Naive thymus-derived CD8-positive, alpha-beta T cell (primary cell): ENCODE measurements at regions not wholly inside any gene's neighbourhood (a gene's known extent, or its start where the extent isn't known, plus 50 kb on each side); places are given as distances from the start of the nearest gene placed in this dataset.

ENCODE experiments used
- ATAC-seq, 2 donors: fragments of 150-1000 bp; cut with Tn5 transposase in 1 of 2; sonication (Bioruptor Pico), chemical (Tn5 transposase) in 1 of 2; 1 replicate in 1 of 2; 2 replicates in 1 of 2; pipeline ENCODE4 v1.10.0; 2021; ENCODE audit warnings: mild to moderate bottlenecking in 2 of 2, moderate library complexity in 2 of 2
- POLR2A ChIA-PET: fragments of 350-600 bp; sonication (Branson Sonifier 250); formaldehyde crosslinking; loops from one replicate; lab custom pipeline; 2021; ENCODE audit warnings: antibody characterized with exemption; lab: Charles Lee
- DNase-seq, 10 donors: peaks; one replicate each; pipeline versions ENCODE4 v3.0.0 to v3.0.0-alpha.2; 2020 to 2022
- H3K27ac Mint-ChIP-seq, 10 donors: one replicate each; pipeline ENCODE4 v1.8.0; 2020 to 2022; ENCODE audit warnings: mild to moderate bottlenecking in 10 of 10, mixed read lengths in 10 of 10, moderate library complexity in 4 of 10, inconsistent platforms in 1 of 10
- H3K27me3 Mint-ChIP-seq, 5 donors: one replicate each; pipeline ENCODE4 v1.8.0; 2021 to 2022; ENCODE audit warnings: mixed read lengths in 5 of 5
- H3K36me3 Mint-ChIP-seq, 3 donors: one replicate each; pipeline ENCODE4 v1.8.0; 2020 to 2022; ENCODE audit warnings: mixed read lengths in 3 of 3, mild to moderate bottlenecking in 2 of 3, inconsistent platforms in 1 of 3
- H3K4me1 Mint-ChIP-seq, 4 donors: one replicate each; pipeline ENCODE4 v1.8.0; 2021 to 2022; ENCODE audit warnings: mixed read lengths in 4 of 4
- H3K4me3 Mint-ChIP-seq, 10 donors: one replicate each; pipeline ENCODE4 v1.8.0; 2020 to 2022; ENCODE audit warnings: mild to moderate bottlenecking in 10 of 10, mixed read lengths in 10 of 10, moderate library complexity in 6 of 10, inconsistent platforms in 1 of 10
- H3K9me3 Mint-ChIP-seq, 9 donors: one replicate each; pipeline ENCODE4 v1.8.0; 2020 to 2022; ENCODE audit warnings: mixed read lengths in 9 of 9, mild to moderate bottlenecking in 3 of 9, inconsistent platforms in 1 of 9, moderate library complexity in 1 of 9

DNA sequence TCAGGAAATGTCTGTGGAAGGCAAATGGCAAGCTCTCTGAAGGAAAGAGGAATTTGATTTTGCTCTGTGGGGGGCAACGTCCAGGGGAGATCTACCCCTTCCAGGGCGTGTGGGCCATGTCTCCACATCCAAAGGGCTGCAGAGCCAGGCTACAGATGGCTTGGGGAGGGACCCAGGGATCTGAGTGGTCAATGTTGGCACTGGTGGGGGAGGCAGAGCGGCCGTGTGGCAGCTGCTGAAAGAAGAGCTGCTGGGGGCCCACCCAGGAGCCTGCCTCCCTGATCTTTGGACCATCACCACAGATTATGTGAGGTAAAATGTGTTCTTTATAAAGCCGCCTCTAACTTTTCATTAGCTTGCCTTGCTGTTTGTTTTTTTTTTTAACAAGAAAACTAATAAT lies 144.1 kb downstream of the HERPUD2 start:
- H3K4me3 Mint-ChIP-seq, result no peak overlapping the region
- no peak overlapping the region for H3K27ac Mint-ChIP-seq
- ATAC-seq, result no peak
- H3K27me3 Mint-ChIP-seq, result peaks cover 0 to 5% (median 4%) of the 10 kb centered on the region in 5 donors
- H3K36me3 Mint-ChIP-seq, result no peaks in the 10 kb centered on the region
- peaks cover 0 to 4% (median 2%) of the 10 kb centered on the region in 4 donors for H3K4me1 Mint-ChIP-seq
- H3K9me3 Mint-ChIP-seq, result no peaks in the 10 kb centered on the region
- POLR2A ChIA-PET, result no interaction called here
- DNase-seq, result no peak

DNA sequence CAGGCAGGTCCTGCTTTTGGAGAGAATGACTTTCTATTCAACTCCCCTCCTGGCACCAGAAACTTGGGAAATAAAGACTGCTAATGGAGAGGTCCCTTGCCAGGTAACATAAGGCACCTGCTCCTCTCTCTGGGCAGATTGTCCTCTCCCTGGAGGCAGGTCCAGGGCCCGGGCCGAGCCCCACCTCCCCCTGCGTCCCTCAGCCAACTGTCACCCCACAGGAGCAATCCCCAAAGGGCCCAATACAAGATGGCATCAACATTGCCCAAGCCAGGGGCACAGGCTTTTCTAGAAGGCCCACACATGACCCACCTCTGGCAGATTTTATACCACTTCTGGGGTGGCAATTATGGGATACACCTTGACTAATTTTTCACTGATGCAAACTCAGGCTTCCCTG lies 145.2 kb downstream of the HERPUD2 start:
- Mint-ChIP-seq H3K36me3 (no peaks in the 10 kb centered on the region), H3K27ac (no peak overlapping the region), H3K4me1 (peaks cover 0 to 10% (median 2%) of the 10 kb centered on the region in 4 donors), H3K9me3 (no peaks in the 10 kb centered on the region), H3K4me3 (no peak overlapping the region), H3K27me3 (peaks cover 0 to 5% (median 4%) of the 10 kb centered on the region in 5 donors)
- no peak for ATAC-seq
- POLR2A ChIA-PET, result no interaction called here
- no peak for DNase-seq

DNA sequence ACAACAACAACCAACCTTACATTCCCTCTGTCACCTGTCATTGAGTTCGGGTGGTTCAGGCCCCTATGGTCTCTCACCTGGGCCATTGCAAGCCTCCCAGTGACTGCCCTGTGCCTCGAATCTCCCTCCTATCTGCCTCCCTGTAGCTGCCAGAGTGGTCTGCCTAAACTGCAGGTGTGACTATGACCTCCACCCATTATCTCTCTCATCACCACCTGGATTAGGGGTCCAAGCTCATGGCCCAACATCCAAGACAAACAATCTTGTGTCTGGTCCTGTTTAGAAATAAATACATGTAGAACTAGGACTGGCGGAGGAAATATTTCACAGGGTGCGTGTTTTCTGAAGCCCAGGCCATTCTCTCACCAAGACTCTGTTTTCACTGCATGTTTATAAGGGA lies 146.6 kb downstream of the HERPUD2 start:
- no peaks in the 10 kb centered on the region for H3K36me3 Mint-ChIP-seq
- POLR2A ChIA-PET, result no interaction called here
- ATAC-seq (no peak), DNase-seq (no peak)
- no peaks in the 10 kb centered on the region for H3K9me3 Mint-ChIP-seq
- H3K27ac Mint-ChIP-seq, result peak overlapping the region in 1 of 10 donors; percentile 23
- H3K27me3 Mint-ChIP-seq, result peaks cover 0 to 5% (median 3%) of the 10 kb centered on the region in 5 donors
- peaks cover 0 to 10% (median 2%) of the 10 kb centered on the region in 4 donors for H3K4me1 Mint-ChIP-seq
- no peak overlapping the region for H3K4me3 Mint-ChIP-seq

DNA sequence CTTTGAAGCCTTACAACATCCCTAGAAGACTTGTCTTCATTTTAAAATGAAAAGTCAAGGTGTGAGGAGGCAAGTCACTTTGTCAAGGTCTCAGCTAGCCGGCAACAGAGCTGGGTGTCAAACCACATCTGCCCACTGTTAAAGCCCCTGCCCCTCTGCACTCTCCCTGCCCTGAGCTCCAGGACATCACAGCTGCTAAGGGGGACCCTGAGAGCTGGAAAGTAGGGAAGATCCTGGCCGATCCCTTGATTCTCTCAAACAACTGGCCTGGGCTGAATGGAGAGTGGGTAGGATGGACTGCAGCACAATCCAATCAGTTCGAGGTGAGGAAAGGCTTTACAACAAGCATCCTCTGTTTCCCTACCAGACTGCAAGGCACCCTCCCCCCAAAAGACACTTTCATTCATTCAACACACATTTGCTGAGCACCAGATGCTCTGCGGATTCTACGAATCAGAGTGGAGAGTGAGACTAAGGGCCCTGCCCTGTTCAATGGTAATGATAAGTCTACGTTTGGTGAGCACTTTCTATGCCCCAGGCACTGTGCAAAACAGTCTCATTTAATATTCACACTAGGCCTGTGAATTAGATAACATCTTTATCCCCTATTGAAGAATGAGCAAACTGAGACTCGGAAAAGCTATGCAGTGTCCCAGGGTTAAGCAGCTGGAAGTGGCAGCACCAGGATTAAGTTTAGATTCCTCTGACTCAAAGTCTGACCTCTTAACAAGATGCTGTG lies 148.1 kb downstream of the HERPUD2 start:
- Mint-ChIP-seq H3K27ac (no peak overlapping the region), H3K27me3 (peaks cover 0 to 2% (median 2%) of the 10 kb centered on the region in 5 donors), H3K36me3 (no peaks in the 10 kb centered on the region), H3K4me3 (no peak overlapping the region), H3K9me3 (no peaks in the 10 kb centered on the region), H3K4me1 (peaks cover 0 to 10% (median 2%) of the 10 kb centered on the region in 4 donors)
- POLR2A ChIA-PET, result no interaction called here
- ATAC-seq (no peak), DNase-seq (no peak)

DNA sequence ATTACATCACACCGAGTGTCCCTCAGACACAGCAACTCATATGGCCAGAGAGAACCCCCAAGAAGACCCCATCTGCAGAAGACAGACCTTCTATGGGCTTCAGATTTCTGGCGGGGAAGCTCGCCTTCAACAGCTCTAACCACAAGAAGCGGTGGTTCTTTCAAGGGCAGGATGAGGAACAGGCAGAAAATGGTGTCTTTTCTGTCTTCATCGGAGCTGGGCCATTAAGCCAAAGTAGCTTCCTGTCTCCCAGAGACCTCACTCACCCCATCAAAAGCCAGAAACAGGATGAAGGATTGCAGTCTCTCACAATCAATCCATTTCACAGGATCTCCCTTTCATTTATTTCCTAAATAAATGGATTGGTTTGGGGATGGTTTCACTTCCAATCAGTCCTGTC lies 149.1 kb downstream of the HERPUD2 start:
- H3K27ac Mint-ChIP-seq, result no peak overlapping the region
- H3K27me3 Mint-ChIP-seq, result peaks cover 0 to 2% (median 2%) of the 10 kb centered on the region in 5 donors
- ATAC-seq (no peak), DNase-seq (no peak)
- no peaks in the 10 kb centered on the region for H3K36me3 Mint-ChIP-seq
- H3K9me3 Mint-ChIP-seq, result no peaks in the 10 kb centered on the region
- POLR2A ChIA-PET, result no interaction called here
- no peak overlapping the region for H3K4me3 Mint-ChIP-seq
- H3K4me1 Mint-ChIP-seq, result peaks cover 0 to 10% (median 2%) of the 10 kb centered on the region in 4 donors

DNA sequence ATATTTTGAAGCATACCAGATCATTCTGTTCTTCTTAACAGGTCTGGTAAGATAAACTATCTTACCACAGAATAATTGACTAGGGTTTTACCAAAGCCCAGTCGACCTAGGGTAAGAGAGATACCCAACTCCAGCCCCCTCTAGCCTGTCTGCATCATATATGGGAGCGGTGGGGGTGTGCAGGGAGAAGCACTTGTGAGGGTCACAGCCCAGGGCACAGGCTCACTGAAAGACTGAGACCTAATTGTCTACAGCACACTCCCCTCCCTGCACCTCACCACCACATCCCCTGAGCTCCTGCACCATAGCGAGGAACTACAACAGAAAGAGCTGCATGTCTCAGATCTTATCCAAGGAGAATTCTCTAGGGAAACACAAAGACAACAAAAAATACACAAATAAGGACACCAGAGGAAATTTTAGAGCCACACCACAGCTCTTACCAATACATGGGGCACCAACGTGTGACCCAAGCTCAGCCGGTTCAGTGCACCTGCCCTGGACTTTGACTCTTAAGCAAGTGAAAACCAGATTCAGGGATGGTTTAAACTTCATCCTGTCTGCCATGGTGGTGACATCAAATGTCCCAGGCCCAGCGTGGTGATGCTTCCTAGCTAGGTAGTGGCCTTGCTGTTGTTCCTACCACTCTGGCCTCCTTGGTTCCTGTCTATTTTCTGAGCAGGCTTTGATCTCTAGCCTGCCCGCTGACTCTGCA lies 150.8 kb downstream of the HERPUD2 start:
- POLR2A ChIA-PET, result no interaction called here

DNA sequence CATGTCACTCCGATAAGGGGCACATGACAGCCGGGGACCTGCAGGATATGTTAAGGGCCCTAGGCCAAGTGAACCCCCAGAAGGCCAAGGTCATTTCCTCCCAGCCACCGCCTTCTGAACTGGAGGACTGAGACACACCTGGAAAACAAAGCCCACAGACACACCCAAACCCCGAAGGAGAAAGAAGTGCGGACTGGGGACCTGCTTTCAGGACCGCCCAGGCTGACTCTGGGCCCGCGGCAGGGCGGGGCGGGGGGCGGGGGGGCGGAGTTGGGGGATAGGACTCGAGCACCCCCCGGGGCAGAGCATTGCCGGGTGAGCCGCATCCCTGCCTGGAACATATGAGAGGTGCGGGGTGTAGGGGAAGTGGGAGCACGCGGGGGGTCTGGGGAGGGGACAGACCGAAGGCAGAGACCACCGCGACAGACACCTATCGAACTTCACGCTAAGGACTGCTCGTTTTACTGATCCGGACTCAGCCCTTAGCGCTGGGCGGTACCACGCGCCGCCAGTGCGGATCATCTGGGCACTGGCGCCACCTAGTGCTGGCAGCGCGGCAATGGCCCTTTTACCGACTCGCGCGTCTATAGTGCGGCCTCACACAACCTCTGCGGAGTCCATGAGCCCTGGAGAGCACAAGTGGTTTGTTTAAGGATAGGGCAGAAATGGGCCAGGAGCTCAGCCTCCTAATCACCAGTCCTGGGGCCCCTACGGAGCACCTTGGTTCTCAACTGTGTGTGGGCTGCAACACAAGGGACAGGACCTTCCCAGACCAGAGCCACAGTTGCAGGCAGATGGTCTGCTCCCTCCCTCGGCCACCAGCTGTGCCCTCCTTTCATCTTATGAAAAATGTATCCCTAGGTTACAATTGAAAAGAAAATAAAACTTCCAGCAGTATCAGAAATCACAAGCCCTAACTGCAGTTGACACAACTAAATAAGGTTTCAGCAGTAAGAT lies 157.6 kb downstream of the HERPUD2 start:
- POLR2A ChIA-PET, result no interaction called here
- Mint-ChIP-seq H3K36me3 (no peaks in the 10 kb centered on the region), H3K4me3 (peak overlapping the region; percentile 70 to 90 (median 85)), H3K27ac (peak overlapping the region in 4 of 10 donors; percentile 4 to 78 (median 57)), H3K9me3 (no peaks in the 10 kb centered on the region), H3K27me3 (peaks cover 7 to 17% (median 12%) of the 10 kb centered on the region in 5 donors), H3K4me1 (peaks cover 0 to 5% (median 0%) of the 10 kb centered on the region in 4 donors)
- ATAC-seq, result peak; percentile 98 to 99
- peak; percentile 58 to 82 (median 78) for DNase-seq

More for the DNA sequence above, 150.8 kb downstream of the HERPUD2 start:
- peaks cover 3 to 5% (median 4%) of the 10 kb centered on the region in 5 donors for H3K27me3 Mint-ChIP-seq
- H3K4me3 Mint-ChIP-seq, result no peak overlapping the region
- no peak overlapping the region for H3K27ac Mint-ChIP-seq
- DNase-seq (no peak), ATAC-seq (no peak)
- H3K36me3 Mint-ChIP-seq, result no peaks in the 10 kb centered on the region
- H3K9me3 Mint-ChIP-seq, result no peaks in the 10 kb centered on the region
- peaks cover 0 to 10% (median 2%) of the 10 kb centered on the region in 4 donors for H3K4me1 Mint-ChIP-seq

DNA sequence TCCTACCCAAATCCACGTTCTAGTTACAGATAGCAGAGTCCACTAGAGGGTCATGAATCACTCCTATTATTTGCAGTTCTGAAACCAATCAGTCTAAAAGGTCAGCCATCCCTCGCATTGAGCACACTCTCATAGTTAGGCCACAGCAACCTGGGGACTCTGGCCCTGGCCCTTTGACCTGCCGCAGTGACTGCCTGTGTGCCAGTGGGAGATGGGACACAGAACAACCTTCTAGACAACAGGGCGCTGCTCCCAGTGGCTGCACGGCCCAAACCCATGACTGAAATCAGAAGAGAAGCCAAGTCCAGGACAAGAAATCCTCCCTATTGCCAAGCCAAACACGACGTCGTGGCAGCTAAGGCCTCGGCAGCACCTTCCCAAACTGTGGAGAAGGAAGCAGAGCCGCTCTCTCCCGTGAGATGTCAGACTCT lies 158.5 kb downstream of the HERPUD2 start:
- ATAC-seq (no peak), DNase-seq (no peak)
- H3K4me3 Mint-ChIP-seq, result peak overlapping the region in 9 of 10 donors; percentile 45 to 88 (median 74)
- peak overlapping the region in 1 of 10 donors; percentile 25 for H3K27ac Mint-ChIP-seq
- POLR2A ChIA-PET, result no interaction called here
- H3K4me1 Mint-ChIP-seq, result peaks cover 0 to 5% (median 0%) of the 10 kb centered on the region in 4 donors
- H3K36me3 Mint-ChIP-seq, result no peaks in the 10 kb centered on the region
- no peaks in the 10 kb centered on the region for H3K9me3 Mint-ChIP-seq
- peaks cover 7 to 17% (median 12%) of the 10 kb centered on the region in 5 donors for H3K27me3 Mint-ChIP-seq

DNA sequence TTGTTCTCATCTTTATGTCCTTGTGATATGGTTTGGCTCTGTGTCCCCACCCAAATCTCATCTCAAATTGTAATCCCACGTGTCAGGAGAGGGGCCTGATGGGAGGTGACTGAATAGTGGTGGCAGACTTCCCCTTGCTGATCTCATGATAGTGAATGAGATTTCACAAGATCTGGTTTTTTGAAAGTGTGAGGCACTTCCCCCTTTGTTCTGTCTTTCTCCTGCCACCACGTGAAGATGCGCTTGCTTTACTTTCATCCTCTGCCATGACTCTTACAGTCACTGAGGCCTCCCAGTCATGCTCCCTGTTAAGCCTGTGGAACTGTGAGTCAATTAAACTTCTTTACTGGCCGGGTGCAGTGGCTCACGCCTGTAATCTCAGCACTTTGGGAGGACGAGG lies 161.0 kb downstream of the HERPUD2 start:
- no peak for DNase-seq
- POLR2A ChIA-PET, result no interaction called here
- Mint-ChIP-seq H3K27me3 (peaks cover 4 to 16% (median 10%) of the 10 kb centered on the region in 5 donors), H3K4me3 (no peak overlapping the region), H3K27ac (no peak overlapping the region), H3K36me3 (no peaks in the 10 kb centered on the region), H3K9me3 (no peaks in the 10 kb centered on the region), H3K4me1 (peaks cover 0 to 5% (median 0%) of the 10 kb centered on the region in 4 donors)
- no peak for ATAC-seq

DNA sequence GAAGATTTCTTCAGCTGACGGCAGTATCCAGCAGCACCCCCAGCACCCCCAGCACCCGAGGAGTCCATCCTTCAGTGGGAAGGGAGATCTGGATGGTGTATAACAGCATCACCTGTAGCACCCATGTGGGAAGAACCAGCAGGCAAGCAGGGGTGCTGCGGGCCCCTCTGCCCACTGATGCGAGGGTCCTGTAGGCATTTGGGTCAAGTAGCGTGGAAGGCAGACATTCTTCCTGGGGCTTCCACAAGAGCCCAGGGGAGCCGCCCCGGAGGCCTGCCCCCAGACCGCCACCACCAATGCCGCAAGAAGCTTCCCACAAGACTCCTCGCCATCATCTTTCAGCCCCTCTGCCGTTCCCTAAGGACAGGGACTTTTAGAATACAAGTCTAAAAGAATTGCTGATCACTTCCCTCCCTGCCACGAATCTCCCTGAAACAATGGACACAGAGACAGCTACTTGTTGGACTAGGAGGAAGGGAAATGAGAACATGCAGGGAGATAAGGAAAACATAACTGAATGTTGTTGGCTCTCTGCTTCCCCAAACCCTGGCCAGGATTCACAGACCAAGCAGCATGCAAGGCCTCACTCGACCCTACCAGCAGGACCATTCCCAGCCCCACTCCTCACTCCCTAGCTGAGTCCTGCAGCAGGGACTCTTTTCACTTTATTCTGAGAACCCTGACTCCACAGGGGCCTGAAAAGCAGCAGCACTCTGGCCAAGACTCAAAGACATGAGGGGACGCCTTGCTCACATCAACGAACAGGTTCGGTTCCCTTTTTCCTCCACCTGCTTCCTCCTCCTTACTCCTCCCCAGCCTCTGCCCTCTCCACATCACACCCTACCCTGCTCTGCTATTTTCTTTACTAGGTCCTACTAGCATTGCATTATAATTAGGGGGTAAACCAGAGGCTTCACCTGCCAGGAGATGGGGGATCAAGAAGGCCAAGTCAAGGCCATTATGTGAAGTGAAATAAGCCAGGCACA lies 164.5 kb downstream of the HERPUD2 start:
- peaks cover 8 to 27% (median 21%) of the 10 kb centered on the region in 5 donors for H3K27me3 Mint-ChIP-seq
- ATAC-seq (no peak), DNase-seq (no peak)
- no peak overlapping the region for H3K4me3 Mint-ChIP-seq
- no peak overlapping the region for H3K27ac Mint-ChIP-seq
- no peaks in the 10 kb centered on the region for H3K9me3 Mint-ChIP-seq
- no peaks in the 10 kb centered on the region for H3K4me1 Mint-ChIP-seq
- H3K36me3 Mint-ChIP-seq, result no peaks in the 10 kb centered on the region
- POLR2A ChIA-PET, result no interaction called here

DNA sequence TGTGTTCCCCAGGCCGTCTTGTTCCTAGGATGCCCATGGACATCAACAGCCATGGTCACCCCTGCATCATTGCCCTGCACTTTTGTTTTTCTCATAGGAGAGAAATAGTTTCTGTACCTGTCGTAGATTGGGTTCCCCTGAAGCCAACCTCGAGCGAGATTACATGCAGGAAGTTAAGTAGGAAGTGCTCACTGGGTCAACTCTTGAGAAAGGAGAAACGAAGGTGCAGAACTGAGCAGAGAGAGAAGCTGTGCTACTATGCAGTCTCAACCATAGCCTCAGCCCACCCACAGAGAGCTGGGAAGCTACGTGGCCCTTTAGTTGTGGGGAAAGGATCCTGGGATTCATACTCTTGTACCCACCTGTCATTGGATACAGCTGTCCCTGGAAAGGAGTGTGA lies 165.2 kb downstream of the HERPUD2 start:
- DNase-seq, result no peak
- ATAC-seq, result no peak
- Mint-ChIP-seq H3K36me3 (no peaks in the 10 kb centered on the region), H3K9me3 (no peaks in the 10 kb centered on the region), H3K27ac (no peak overlapping the region), H3K4me3 (no peak overlapping the region), H3K27me3 (peaks cover 8 to 27% (median 21%) of the 10 kb centered on the region in 5 donors), H3K4me1 (no peaks in the 10 kb centered on the region)
- POLR2A ChIA-PET, result no interaction called here
